ENCODE measurements at regions not wholly inside any gene's neighbourhood (a gene's known extent, or its start where the extent isn't known, plus 50 kb on each side); places are given as distances from the start of the nearest gene placed in this dataset.

DNA sequence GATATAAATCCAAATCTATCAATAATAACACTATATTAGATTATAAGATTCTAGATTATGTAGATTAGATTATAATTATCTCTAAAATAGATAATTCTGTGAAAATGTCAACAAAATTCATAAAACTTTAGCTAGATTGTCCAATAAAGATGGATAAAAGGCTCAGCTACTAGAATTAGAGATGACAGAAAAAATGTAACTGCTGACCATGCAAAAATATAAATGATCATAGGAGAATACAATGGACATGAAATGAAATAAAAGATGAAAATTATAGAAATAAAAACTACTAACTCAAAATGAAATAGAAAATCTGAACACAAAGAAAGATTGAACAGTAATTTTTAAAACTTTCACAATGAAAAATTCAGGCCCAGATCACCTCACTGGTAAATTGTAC lies 1332.1 kb upstream of the CELF2 start:
- Histone ChIP-seq H3K9me1 (replicated peaks; ENCODE audit: control insufficient read depth, extremely low read depth, insufficient read depth, low read length) (no peaks in the 10 kb centered on the region), H2AFZ (ENCODE audit: low read depth, low read length) (no peak overlapping the region), H4K20me1 (replicated peaks; ENCODE audit: control insufficient read depth, extremely low read depth, insufficient read depth, low read length) (no peaks in the 10 kb centered on the region), H3K4me3 (replicated peaks in 1 of 3; ENCODE audit: insufficient read depth in 1 of 3, low read depth in 1 of 3, low read length in 3 of 3) (no peak overlapping the region), H3K9me3 (replicated peaks; ENCODE audit: control insufficient read depth, insufficient read depth, low read length) (no peaks in the 10 kb centered on the region), H3K79me2 (ENCODE audit: control insufficient read depth, insufficient read depth, low read length) (no peaks in the 10 kb centered on the region), H3K27ac (ENCODE audit: insufficient read depth, low read depth, low read length) (no peak overlapping the region), H3K36me3 (ENCODE audit: control insufficient read depth in 2 of 2, extremely low read depth in 1 of 2, insufficient read depth in 2 of 2, low read length in 2 of 2) (no peaks in the 10 kb centered on the region), H3K9ac (replicated peaks; ENCODE audit: extremely low read depth, insufficient read depth, low read length) (no peak overlapping the region), H3K4me2 (ENCODE audit: insufficient read depth, low read length) (no peak overlapping the region), H3K27me3 (ENCODE audit: control insufficient read depth in 2 of 2, insufficient read depth in 2 of 2, low read length in 2 of 2) (no peaks in the 10 kb centered on the region), H3K4me1 (ENCODE audit: control insufficient read depth, extremely low read depth, insufficient read depth, low read length) (no peaks in the 10 kb centered on the region)
- POLR2A ChIA-PET = no interaction called here
- TF ChIP-seq FOS (IDR thresholded peaks at IDR 0.05; ENCODE audit: borderline replicate concordance, insufficient read depth, low read length) = no peak
- TF ChIP-seq JUN (IDR thresholded peaks at IDR 0.05; ENCODE audit: borderline replicate concordance, insufficient read depth, insufficient read length, low read depth) = no peak
- no peak for TF ChIP-seq EZH2 (IDR thresholded peaks at IDR 0.05; ENCODE audit: borderline replicate concordance, low read depth, low read length, severe bottlenecking)
- TF ChIP-seq POLR2A (IDR thresholded peaks at IDR 0.05; ENCODE audit: low read depth, low read length) = no peak
- no peak for TF ChIP-seq POLR2AphosphoS5 (IDR thresholded peaks at IDR 0.05; ENCODE audit: insufficient read depth, low read depth, low read length)
- TF ChIP-seq, protein P1, sequence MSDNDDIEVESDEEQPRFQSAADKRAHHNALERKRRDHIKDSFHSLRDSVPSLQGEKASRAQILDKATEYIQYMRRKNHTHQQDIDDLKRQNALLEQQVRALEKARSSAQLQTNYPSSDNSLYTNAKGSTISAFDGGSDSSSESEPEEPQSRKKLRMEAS (IDR thresholded peaks at IDR 0.05; ENCODE audit: insufficient read depth, insufficient read length) = no peak
- CTCF ChIA-PET = no interaction called here
- no TSS peak for BruUV-seq (replicated peaks)
- intact Hi-C loops (cut with micrococcal nuclease) (no loop called here), dilution Hi-C loops (cut with MboI; ENCODE audit: extremely low pct_ligation_motif_present, low sequenced_read_pairs) (no loop called here)
- DNase-seq (ENCODE audit: low read depth, low spot score) (no peak), FAIRE-seq (no peak)

DNA sequence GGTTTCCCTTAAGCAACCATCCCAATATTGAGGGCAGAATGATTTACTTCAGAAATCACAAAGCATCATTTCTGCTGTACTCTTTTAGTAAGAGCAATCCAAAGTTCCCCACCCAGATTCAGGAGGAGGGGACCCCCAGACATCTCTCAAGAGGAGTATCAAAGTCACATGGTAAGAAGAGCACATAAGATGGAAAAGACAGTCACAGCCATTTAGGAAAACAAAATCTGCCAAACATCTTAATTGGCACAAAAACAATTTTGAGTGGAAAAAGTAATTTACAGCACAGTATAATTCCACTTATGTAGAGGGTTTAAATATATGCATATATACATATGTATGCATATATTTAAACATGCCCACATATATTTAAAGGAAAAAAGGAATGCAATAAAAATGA lies 1329.0 kb upstream of the CELF2 start:
- no peak for TF ChIP-seq FOS (IDR thresholded peaks at IDR 0.05; ENCODE audit: borderline replicate concordance, insufficient read depth, low read length)
- dilution Hi-C loops (cut with MboI; ENCODE audit: extremely low pct_ligation_motif_present, low sequenced_read_pairs) (no loop called here), intact Hi-C loops (cut with micrococcal nuclease) (no loop called here)
- Histone ChIP-seq H3K27me3 (ENCODE audit: control insufficient read depth in 2 of 2, insufficient read depth in 2 of 2, low read length in 2 of 2) (no peaks in the 10 kb centered on the region), H4K20me1 (replicated peaks; ENCODE audit: control insufficient read depth, extremely low read depth, insufficient read depth, low read length) (no peaks in the 10 kb centered on the region), H3K79me2 (ENCODE audit: control insufficient read depth, insufficient read depth, low read length) (no peaks in the 10 kb centered on the region), H3K4me3 (replicated peaks in 1 of 3; ENCODE audit: insufficient read depth in 1 of 3, low read depth in 1 of 3, low read length in 3 of 3) (no peak overlapping the region), H3K27ac (ENCODE audit: insufficient read depth, low read depth, low read length) (no peak overlapping the region), H2AFZ (ENCODE audit: low read depth, low read length) (no peak overlapping the region), H3K9me3 (replicated peaks; ENCODE audit: control insufficient read depth, insufficient read depth, low read length) (no peaks in the 10 kb centered on the region), H3K4me2 (ENCODE audit: insufficient read depth, low read length) (no peak overlapping the region), H3K9ac (replicated peaks; ENCODE audit: extremely low read depth, insufficient read depth, low read length) (no peak overlapping the region), H3K36me3 (ENCODE audit: control insufficient read depth in 2 of 2, extremely low read depth in 1 of 2, insufficient read depth in 2 of 2, low read length in 2 of 2) (no peaks in the 10 kb centered on the region), H3K4me1 (ENCODE audit: control insufficient read depth, extremely low read depth, insufficient read depth, low read length) (no peaks in the 10 kb centered on the region), H3K9me1 (replicated peaks; ENCODE audit: control insufficient read depth, extremely low read depth, insufficient read depth, low read length) (no peaks in the 10 kb centered on the region)
- ChIA-PET CTCF (no interaction called here), POLR2A (no interaction called here)
- no TSS peak for BruUV-seq (replicated peaks)
- DNase-seq (ENCODE audit: low read depth, low spot score) (no peak), FAIRE-seq (no peak)

Data from endothelial cell of umbilical vein (primary cell).